IMR-90 (cell line): ENCODE measurements at regions not wholly inside any gene's neighbourhood (a gene's known extent, or its start where the extent isn't known, plus 50 kb on each side); places are given as distances from the start of the nearest gene placed in this dataset.

ENCODE experiments used
- ATAC-seq: fragments of 200-7000 bp; cut with Tn5 transposase; 2 replicates; pipeline ENCODE4 v1.9.1; 2020; ENCODE audit warnings: low read depth, mild to moderate bottlenecking, moderate library complexity
- BruUV-seq: library from RNA; stranded (reverse); fragments of 400-500 nt; replicated peaks from 2 replicates; lab custom pipeline; 2021; lab: Mats Ljungman, UMichigan
- CTCF ChIA-PET: fragments of 300-600 bp; formaldehyde crosslinking; extraction: SDS; loops from one replicate; lab custom pipeline; 2021; ENCODE audit warnings: antibody characterized with exemption; lab: Yijun Ruan, JAX
- POLR2A ChIA-PET: fragments of 300-600 bp; sonication (Branson Sonifier 250); formaldehyde crosslinking; loops from one replicate; lab custom pipeline; 2022; ENCODE audit warnings: antibody characterized with exemption; ENCODE audit not compliant: unreplicated experiment; lab: Charles Lee
- DNase-seq: peaks from one replicate; pipeline ENCODE4 v3.0.0; 2013
- H2AFZ ChIP-seq: replicated peaks from 2 replicates; pipeline ENCODE3; 2013; ENCODE audit warnings: low read length, mild to moderate bottlenecking; ENCODE audit not compliant: poor library complexity
- H2AK5ac ChIP-seq: 2 replicates; pipeline ENCODE4 v1.6.1; 2013; ENCODE audit warnings: low read depth, low read length, inconsistent platforms
- H2AK9ac ChIP-seq: replicated peaks from 2 replicates; pipeline ENCODE3; 2013; ENCODE audit warnings: mild to moderate bottlenecking, low read depth, low read length, moderate library complexity; ENCODE audit not compliant: poor library complexity
- H2BK120ac ChIP-seq: 2 replicates; pipeline ENCODE4 v1.6.1; 2013; ENCODE audit warnings: low read depth, low read length, inconsistent platforms
- H2BK15ac ChIP-seq: 3 replicates; pipeline ENCODE4 v1.6.1; 2013; ENCODE audit warnings: low read depth, low read length, inconsistent platforms
- H2BK20ac ChIP-seq: 2 replicates; pipeline ENCODE4 v1.6.1; 2013; ENCODE audit warnings: low read depth, mild to moderate bottlenecking, inconsistent platforms, low read length, moderate library complexity
- H2BK5ac ChIP-seq: 2 replicates; pipeline ENCODE4 v1.6.1; 2013; ENCODE audit warnings: mild to moderate bottlenecking, low read depth, low read length, inconsistent platforms; ENCODE audit not compliant: poor library complexity, severe bottlenecking
- H3K14ac ChIP-seq: replicated peaks from 2 replicates; pipeline ENCODE4 v1.6.1; 2013; ENCODE audit warnings: low read depth, low read length, inconsistent platforms
- H3K18ac ChIP-seq: 2 replicates; pipeline ENCODE4 v1.6.1; 2013; ENCODE audit warnings: low read depth, low read length, control low read depth
- H3K23ac ChIP-seq: 2 replicates; pipeline ENCODE4 v1.6.1; 2013; ENCODE audit warnings: low read depth, low read length, inconsistent platforms
- H3K27ac ChIP-seq: 2 replicates; pipeline ENCODE4 v1.5.1; 2013; ENCODE audit warnings: mild to moderate bottlenecking, control low read depth, low read length; ENCODE audit not compliant: insufficient read depth
- H3K27me3 ChIP-seq: 2 replicates; pipeline ENCODE4 v1.6.1; 2013; ENCODE audit warnings: low read length; ENCODE audit not compliant: control insufficient read depth, insufficient read depth
- H3K36me3 ChIP-seq: 2 replicates; pipeline ENCODE4 v1.6.1; 2013; ENCODE audit warnings: low read length, mixed read lengths; ENCODE audit not compliant: control insufficient read depth, insufficient read depth
- H3K4ac ChIP-seq: 2 replicates; pipeline ENCODE4 v1.6.1; 2013; ENCODE audit warnings: low read depth, low read length, inconsistent platforms
- H3K4me1 ChIP-seq: 2 replicates; pipeline ENCODE4 v1.6.1; 2013; ENCODE audit warnings: low read length, mixed read lengths; ENCODE audit not compliant: control insufficient read depth, insufficient read depth
- H3K4me2 ChIP-seq: 2 replicates; pipeline ENCODE4 v1.6.1; 2013; ENCODE audit warnings: low read depth, mild to moderate bottlenecking, control low read depth, low read length, moderate library complexity
- H3K4me3 ChIP-seq: 2 replicates; pipeline ENCODE4 v1.5.1; 2013; ENCODE audit warnings: low read depth, mild to moderate bottlenecking, control low read depth, low read length, moderate library complexity; ENCODE audit not compliant: insufficient read depth
- H3K56ac ChIP-seq: 2 replicates; pipeline ENCODE4 v1.6.1; 2013; ENCODE audit warnings: low read length, inconsistent platforms; ENCODE audit not compliant: insufficient read depth; ENCODE audit errors: extremely low read depth
- H3K79me1 ChIP-seq, 2 experiments: 2 replicates each; pipeline ENCODE4 v1.6.1; 2013; ENCODE audit warnings: low read length in 2 of 2, inconsistent platforms in 1 of 2, low read depth in 1 of 2
- H3K9ac ChIP-seq: 2 replicates; pipeline ENCODE4 v1.6.1; 2013; ENCODE audit warnings: low read depth, low read length, control low read depth
- H3K9me1 ChIP-seq: 2 replicates; pipeline ENCODE4 v1.6.1; 2013; ENCODE audit warnings: low read length, inconsistent platforms; ENCODE audit not compliant: insufficient read depth
- H3K9me3 ChIP-seq: 2 replicates; pipeline ENCODE4 v1.6.1; 2013; ENCODE audit warnings: low read length; ENCODE audit not compliant: control insufficient read depth, insufficient read depth
- H4K20me1 ChIP-seq: 2 replicates; pipeline ENCODE4 v1.6.1; 2013; ENCODE audit warnings: low read length, inconsistent platforms; ENCODE audit not compliant: insufficient read depth
- H4K5ac ChIP-seq: 2 replicates; pipeline ENCODE4 v1.6.1; 2013; ENCODE audit warnings: mild to moderate bottlenecking, low read depth, low read length, control low read depth
- H4K8ac ChIP-seq, 2 experiments: 2 replicates each; pipeline ENCODE4 v1.6.1; 2013; ENCODE audit warnings: low read depth in 2 of 2, low read length in 2 of 2, control low read depth in 1 of 2, inconsistent platforms in 1 of 2
- H4K91ac ChIP-seq: 2 replicates; pipeline ENCODE4 v1.6.1; 2013; ENCODE audit warnings: low read depth, low read length, inconsistent platforms; ENCODE audit not compliant: insufficient read depth
- MXI1 ChIP-seq: IDR thresholded peaks from 2 replicates; pipeline ENCODE4 v1.6.1; 2012; ENCODE audit warnings: low read depth, mild to moderate bottlenecking, low read length, moderate library complexity, borderline replicate concordance
- NFE2L2 ChIP-seq: fragments of 150-350 bp; IDR thresholded peaks from 2 replicates; pipeline ENCODE4 v1.6.1; 2016; ENCODE audit warnings: low read depth, mild to moderate bottlenecking, low read length
- POLR2A ChIP-seq: IDR thresholded peaks from 2 replicates; pipeline ENCODE4 v1.6.1; 2012; ENCODE audit warnings: mild to moderate bottlenecking, low read depth, low read length
- RAD21 ChIP-seq: IDR thresholded peaks from 2 replicates; pipeline ENCODE4 v1.6.1; 2012; ENCODE audit warnings: low read length, improper control_type of control experiment
- WGBS, 2 experiments: methylation state at CpG; one replicate each; pipeline versions ENCODE4 v1.1.5 to v1.1.7; 2013; ENCODE audit warnings: missing lambda C conversion rate in 2 of 2; ENCODE audit not compliant: insufficient read length in 1 of 2; ENCODE audit errors: extremely low coverage in 2 of 2; 5-methylcytosine and 5-hydroxymethylcytosine counted together
- dilution Hi-C: fragments of 300-500 bp; cut with HindIII; formaldehyde crosslinking; loops from one replicate; pipeline ENCODE4 v1.14.3; 2018; ENCODE audit warnings: low sequenced_read_pairs; ENCODE audit not compliant: unreplicated experiment
- in situ Hi-C: fragments of 300-500 bp; cut with MboI; formaldehyde crosslinking; loops from 3 replicates; pipeline ENCODE4 v1.14.3; 2019; ENCODE audit warnings: low sequenced_read_pairs, inconsistent platforms, mixed read lengths
- intact Hi-C: fragments of 100-400 bp; cut with micrococcal nuclease; formaldehyde crosslinking; loops from 2 replicates; pipeline ENCODE4 v1.10.0; 2022

GRCh38 chr2:42880738-42881690 is 88.6 kb upstream of the HAAO start (continued):
- TF ChIP-seq NFE2L2 = no peak

GRCh38 chr2:42879913-42880737 is 87.7 kb upstream of the HAAO start:
- Histone ChIP-seq H3K27me3 (no peaks in the 10 kb centered on the region), H2BK15ac (no peak overlapping the region), H4K20me1 (no peaks in the 10 kb centered on the region), H2AFZ (peak overlapping the region; percentile 65), H2AK9ac (no peak overlapping the region), H3K14ac (no peak overlapping the region), H3K9ac (no peak overlapping the region), H3K4me1 (no peaks in the 10 kb centered on the region; the same call in 1 of the 2 replicates), H3K18ac (no peak overlapping the region), H3K56ac (no peak overlapping the region), H4K91ac (no peak overlapping the region), H2BK120ac (no peak overlapping the region), H3K27ac (no peak overlapping the region), H2AK5ac (no peak overlapping the region), H3K9me1 (no peaks in the 10 kb centered on the region), H2BK20ac (no peak overlapping the region), H3K4me3 (no peak overlapping the region), H3K79me1 (no peaks in the 10 kb centered on the region), H2BK5ac (no peak overlapping the region), H4K5ac (no peak overlapping the region), H3K4me2 (no peak overlapping the region), H3K4ac (no peak overlapping the region), H3K9me3 (no peaks in the 10 kb centered on the region), H3K36me3 (no peaks in the 10 kb centered on the region), H3K23ac (no peak overlapping the region), H4K8ac (no peak overlapping the region)
- ChIA-PET POLR2A (no interaction called here), CTCF (no interaction called here)
- no peak for TF ChIP-seq RAD21
- no peak for TF ChIP-seq MXI1
- TF ChIP-seq POLR2A = no peak
- in situ Hi-C loops = no loop called here
- dilution Hi-C loops = no loop called here
- no TSS peak for BruUV-seq
- DNase-seq (no peak), ATAC-seq (no peak; the same call in 1 of the 2 replicates)
- 76% methylated on average over 9 of the region's 18 CpGs; no CpG with 5 or more reads in 1 of the 2 experiments for WGBS, 2 experiments
- intact Hi-C loops = no loop called here
